Type B pancreatic cell (in vitro differentiated cells): ENCODE measurements at regions not wholly inside any gene's neighbourhood (a gene's known extent, or its start where the extent isn't known, plus 50 kb on each side); places are given as distances from the start of the nearest gene placed in this dataset.

ENCODE experiments used
- DNase-seq: peaks from one replicate; pipeline ENCODE4 v3.0.0; 2021; ENCODE audit warnings: mixed read lengths; ENCODE audit not compliant: unreplicated experiment; ENCODE audit errors: extremely low spot score
- H3K27ac Mint-ChIP-seq: 2 replicates; pipeline ENCODE4 v1.8.0; 2021; ENCODE audit warnings: mild to moderate bottlenecking, mixed read lengths
- H3K27me3 Mint-ChIP-seq: 2 replicates; pipeline ENCODE4 v1.8.0; 2021; ENCODE audit warnings: mixed read lengths
- H3K36me3 Mint-ChIP-seq: 2 replicates; pipeline ENCODE4 v1.8.0; 2021; ENCODE audit warnings: mixed read lengths
- H3K4me1 Mint-ChIP-seq: one replicate; pipeline ENCODE4 v1.8.0; 2021; ENCODE audit warnings: mixed read lengths; ENCODE audit not compliant: unreplicated experiment
- H3K4me3 Mint-ChIP-seq: 2 replicates; pipeline ENCODE4 v1.8.0; 2021; ENCODE audit warnings: mild to moderate bottlenecking, mixed read lengths
- H3K9me3 Mint-ChIP-seq: 2 replicates; pipeline ENCODE4 v1.8.0; 2021; ENCODE audit warnings: mixed read lengths
- TF ChIP-seq, protein P1 (sequence below): fragments of 200-600 bp; sonication (generic); conservative IDR thresholded peaks from 2 replicates; pipeline ENCODE4 v1.5.0; 2021; ENCODE audit warnings: antibody characterized with exemption, mild to moderate bottlenecking

- H3K4me3 Mint-ChIP-seq: peak overlapping the region; percentile 35
- TF ChIP-seq, protein P1, sequence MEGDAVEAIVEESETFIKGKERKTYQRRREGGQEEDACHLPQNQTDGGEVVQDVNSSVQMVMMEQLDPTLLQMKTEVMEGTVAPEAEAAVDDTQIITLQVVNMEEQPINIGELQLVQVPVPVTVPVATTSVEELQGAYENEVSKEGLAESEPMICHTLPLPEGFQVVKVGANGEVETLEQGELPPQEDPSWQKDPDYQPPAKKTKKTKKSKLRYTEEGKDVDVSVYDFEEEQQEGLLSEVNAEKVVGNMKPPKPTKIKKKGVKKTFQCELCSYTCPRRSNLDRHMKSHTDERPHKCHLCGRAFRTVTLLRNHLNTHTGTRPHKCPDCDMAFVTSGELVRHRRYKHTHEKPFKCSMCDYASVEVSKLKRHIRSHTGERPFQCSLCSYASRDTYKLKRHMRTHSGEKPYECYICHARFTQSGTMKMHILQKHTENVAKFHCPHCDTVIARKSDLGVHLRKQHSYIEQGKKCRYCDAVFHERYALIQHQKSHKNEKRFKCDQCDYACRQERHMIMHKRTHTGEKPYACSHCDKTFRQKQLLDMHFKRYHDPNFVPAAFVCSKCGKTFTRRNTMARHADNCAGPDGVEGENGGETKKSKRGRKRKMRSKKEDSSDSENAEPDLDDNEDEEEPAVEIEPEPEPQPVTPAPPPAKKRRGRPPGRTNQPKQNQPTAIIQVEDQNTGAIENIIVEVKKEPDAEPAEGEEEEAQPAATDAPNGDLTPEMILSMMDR: no peak
- peak overlapping the region; percentile 85 for H3K27ac Mint-ChIP-seq
Measured at GRCh38 chr21:38179511-38179910, 77.3 kb upstream of the KCNJ15 start.

GRCh38 chr21:38181096-38181495, 75.7 kb upstream of the KCNJ15 start:
- Mint-ChIP-seq H3K9me3 (peaks cover 5% of the 10 kb centered on the region), H3K4me1 (peaks cover 21% of the 10 kb centered on the region), H3K36me3 (no peaks in the 10 kb centered on the region), H3K27me3 (no peaks in the 10 kb centered on the region), H3K27ac (peak overlapping the region; percentile 63), H3K4me3 (peak overlapping the region; percentile 39)
- DNase-seq: no peak
- TF ChIP-seq, protein P1: no peak

More at GRCh38 chr21:38179511-38179910, 77.3 kb upstream of the KCNJ15 start:
- Mint-ChIP-seq H3K4me1 (peaks cover 21% of the 10 kb centered on the region), H3K27me3 (no peaks in the 10 kb centered on the region), H3K9me3 (peaks cover 5% of the 10 kb centered on the region), H3K36me3 (no peaks in the 10 kb centered on the region)
- no peak for DNase-seq

DNA sequence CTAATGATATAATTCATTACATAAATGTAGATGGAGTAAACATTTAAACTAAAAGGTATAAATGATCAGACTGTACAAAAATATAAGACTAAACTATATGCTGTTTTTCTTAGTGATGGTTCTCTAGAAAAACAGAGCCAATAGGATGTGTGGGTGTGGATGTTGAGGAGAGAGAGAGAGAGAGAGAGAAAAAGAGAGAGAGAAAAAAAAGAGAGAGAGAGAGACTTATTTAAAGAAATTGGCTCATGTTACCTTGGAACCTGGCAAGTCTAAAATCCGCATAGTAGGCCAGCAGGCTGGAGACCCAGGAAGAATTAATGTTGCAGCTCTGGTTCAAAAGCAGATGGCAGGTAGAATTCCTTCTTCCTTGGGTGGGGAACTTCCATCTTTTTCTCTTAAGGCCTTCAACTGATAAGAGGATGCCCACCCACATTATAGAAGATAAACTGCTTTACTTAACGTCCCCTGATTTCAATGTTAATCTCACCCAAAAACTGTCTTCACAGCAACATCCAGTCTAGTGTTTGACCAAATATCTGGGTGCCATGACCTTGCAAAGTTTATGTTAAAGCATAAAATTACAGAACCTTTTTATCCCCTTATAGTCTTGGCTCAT, 74.3 kb upstream of the KCNJ15 start:
- Mint-ChIP-seq H3K4me1 (peaks cover 21% of the 10 kb centered on the region), H3K36me3 (no peaks in the 10 kb centered on the region), H3K4me3 (no peak overlapping the region), H3K9me3 (peaks cover 13% of the 10 kb centered on the region), H3K27me3 (no peaks in the 10 kb centered on the region), H3K27ac (no peak overlapping the region)
- TF ChIP-seq, protein P1: no peak
- DNase-seq: no peak

DNA sequence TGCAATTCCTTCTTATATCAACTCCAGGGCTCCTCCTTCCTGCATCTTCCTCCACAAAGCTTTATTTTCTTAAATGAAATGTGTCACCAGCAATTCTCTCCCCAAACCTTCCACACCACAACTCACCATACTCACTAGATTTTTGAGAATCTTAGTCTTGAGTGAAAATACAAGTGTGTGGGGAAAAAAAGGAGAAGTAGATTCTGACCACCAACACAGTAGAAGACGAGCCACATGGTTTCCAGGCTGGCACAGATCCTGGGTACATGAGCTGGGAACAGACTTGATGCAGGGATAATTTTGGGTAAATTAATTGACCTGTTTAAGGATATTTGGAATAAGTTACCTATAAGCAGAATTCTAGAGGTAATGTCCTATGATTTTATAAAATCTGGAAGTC, 72.8 kb upstream of the KCNJ15 start:
- DNase-seq: no peak
- Mint-ChIP-seq H3K27me3 (no peaks in the 10 kb centered on the region), H3K36me3 (no peaks in the 10 kb centered on the region), H3K27ac (no peak overlapping the region), H3K9me3 (peaks cover 12% of the 10 kb centered on the region), H3K4me3 (no peak overlapping the region), H3K4me1 (peaks cover 17% of the 10 kb centered on the region)
- TF ChIP-seq, protein P1: no peak

- Mint-ChIP-seq H3K4me1 (no peaks in the 10 kb centered on the region), H3K36me3 (no peaks in the 10 kb centered on the region), H3K4me3 (no peak overlapping the region), H3K27ac (no peak overlapping the region), H3K9me3 (peaks cover 8% of the 10 kb centered on the region), H3K27me3 (no peaks in the 10 kb centered on the region)
- TF ChIP-seq, protein P1: no peak
- no peak for DNase-seq
Measured at GRCh38 chr21:38186661-38187270, 70.0 kb upstream of the KCNJ15 start.
